Sigmoid colon (tissue), 4 donors: ENCODE measurements at regions not wholly inside any gene's neighbourhood (a gene's known extent, or its start where the extent isn't known, plus 50 kb on each side); places are given as distances from the start of the nearest gene placed in this dataset.

Experiments used
- CTCF ChIP-seq, 4 experiments: fragments of 450-650 bp in 3 of 4; fragments of 200-600 bp in 1 of 4; IDR thresholded peaks; one replicate each; pipeline ENCODE4 v1.5.1; 2016 to 2019; ENCODE audit warnings: antibody characterized with exemption in 4 of 4, mild to moderate bottlenecking in 3 of 4, moderate library complexity in 2 of 4
- EP300 ChIP-seq, 4 donors: sonication (generic); formaldehyde crosslinking; IDR thresholded peaks; one replicate each; pipeline ENCODE4 v1.6.1; 2017; ENCODE audit warnings: antibody characterized with exemption in 4 of 4
- POLR2A ChIP-seq, 2 donors: fragments of 450-650 bp; IDR thresholded peaks; one replicate each; pipeline ENCODE4 v1.6.1; 2016; ENCODE audit warnings: antibody characterized with exemption in 2 of 2, mild to moderate bottlenecking in 2 of 2, moderate library complexity in 2 of 2

- no peak for TF ChIP-seq CTCF (IDR thresholded peaks at IDR 0.05)
- no peak for TF ChIP-seq POLR2A (IDR thresholded peaks at IDR 0.05)
- TF ChIP-seq EP300 (IDR thresholded peaks at IDR 0.05) = no peak
These were observed 862.8 kb downstream of the ROBO2 start for GRCh38 chr3:77902675-77903074.
